ENCODE measurements at regions not wholly inside any gene's neighbourhood (a gene's known extent, or its start where the extent isn't known, plus 50 kb on each side); places are given as distances from the start of the nearest gene placed in this dataset.
"Not testable (repeated sequence)": the region's sequence is repeated elsewhere in the genome, so short reads cannot be mapped to it uniquely, and the experiment has no call there.

DNA sequence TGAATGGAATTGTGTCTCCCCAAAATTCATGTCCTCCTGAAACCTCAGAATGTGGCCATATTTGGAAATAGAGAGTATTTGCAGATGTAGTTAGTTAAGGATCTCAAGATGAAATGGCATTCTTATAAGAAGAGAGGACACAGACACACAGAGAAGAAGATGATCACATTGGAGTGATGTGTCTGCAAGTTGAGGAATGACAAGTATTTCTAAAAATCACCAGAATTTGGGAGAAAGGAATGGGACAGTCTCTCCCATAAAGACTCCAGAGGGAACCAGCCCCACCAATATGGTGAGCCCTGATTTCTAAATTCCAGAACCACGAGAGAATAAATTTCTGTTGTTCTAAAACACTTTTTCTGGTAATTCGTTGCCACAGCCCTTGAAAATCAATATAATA lies 166.3 kb downstream of the C1D start:
- H3K4me1 ChIP-seq (ENCODE audit: control insufficient read depth in 2 of 2, insufficient read depth in 2 of 2, low read length in 1 of 2), result peaks cover 2 to 3% of the 10 kb centered on the region in 2 donors
- no peaks in the 10 kb centered on the region for H3K27me3 ChIP-seq (ENCODE audit: control insufficient read depth in 1 of 2, insufficient read depth in 2 of 2, low read length in 2 of 2)
- no peak overlapping the region for H3K27ac ChIP-seq (ENCODE audit: low read depth in 2 of 2, low read length in 1 of 2)
- no peaks in the 10 kb centered on the region for H3K36me3 ChIP-seq (ENCODE audit: control insufficient read depth in 2 of 2, insufficient read depth in 2 of 2, low read length in 1 of 2)
- 68 to 77% methylated on average over 2 of the region's 2 CpGs for WGBS, 2 donors
- no peak overlapping the region for H3K4me3 ChIP-seq (ENCODE audit: low read depth in 1 of 2, low read length in 2 of 2)
- no peaks in the 10 kb centered on the region for H3K9me3 ChIP-seq (ENCODE audit: control insufficient read depth in 2 of 2, insufficient read depth in 1 of 2, low read depth in 1 of 2, low read length in 1 of 2)

- Histone ChIP-seq H3K4me1 (ENCODE audit: control insufficient read depth in 2 of 2, insufficient read depth in 2 of 2, low read length in 1 of 2) (peaks cover 2 to 3% of the 10 kb centered on the region in 2 donors), H3K27me3 (ENCODE audit: control insufficient read depth in 1 of 2, insufficient read depth in 2 of 2, low read length in 2 of 2) (no peaks in the 10 kb centered on the region), H3K27ac (ENCODE audit: low read depth in 2 of 2, low read length in 1 of 2) (no peak overlapping the region), H3K36me3 (ENCODE audit: control insufficient read depth in 2 of 2, insufficient read depth in 2 of 2, low read length in 1 of 2) (no peaks in the 10 kb centered on the region), H3K4me3 (ENCODE audit: low read depth in 1 of 2, low read length in 2 of 2) (no peak overlapping the region), H3K9me3 (ENCODE audit: control insufficient read depth in 2 of 2, insufficient read depth in 1 of 2, low read depth in 1 of 2, low read length in 1 of 2) (no peaks in the 10 kb centered on the region)
- WGBS, 2 donors, result 67 to 69% methylated on average over 4 of the region's 4 CpGs
Observed at GRCh38 chr2:67898595-67898994, 164.2 kb downstream of the C1D start.

DNA sequence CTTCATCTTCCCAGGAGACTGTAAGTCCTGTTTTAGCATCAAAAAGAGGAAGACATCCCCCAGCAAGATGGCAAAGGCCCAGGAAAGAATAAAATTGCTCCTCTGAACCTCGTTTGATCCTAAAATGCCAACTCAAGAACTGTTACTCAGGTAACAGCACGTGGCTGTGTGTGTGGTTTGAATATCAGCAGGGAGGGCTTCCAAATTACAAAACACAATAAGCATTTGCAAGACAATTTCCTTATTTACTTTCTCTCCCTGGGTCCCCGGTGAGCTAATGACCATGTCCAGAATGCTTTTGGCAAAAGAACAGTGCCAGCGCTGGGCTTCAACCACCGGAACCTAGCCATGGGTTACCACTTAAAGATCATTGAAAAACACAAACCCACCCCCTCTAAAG lies 163.6 kb downstream of the C1D start:
- Histone ChIP-seq H3K4me3 (ENCODE audit: low read depth in 1 of 2, low read length in 2 of 2) (no peak overlapping the region), H3K36me3 (ENCODE audit: control insufficient read depth in 2 of 2, insufficient read depth in 2 of 2, low read length in 1 of 2) (no peaks in the 10 kb centered on the region), H3K27ac (ENCODE audit: low read depth in 2 of 2, low read length in 1 of 2) (no peak overlapping the region), H3K27me3 (ENCODE audit: control insufficient read depth in 1 of 2, insufficient read depth in 2 of 2, low read length in 2 of 2) (no peaks in the 10 kb centered on the region), H3K9me3 (ENCODE audit: control insufficient read depth in 2 of 2, insufficient read depth in 1 of 2, low read depth in 1 of 2, low read length in 1 of 2) (no peaks in the 10 kb centered on the region), H3K4me1 (ENCODE audit: control insufficient read depth in 2 of 2, insufficient read depth in 2 of 2, low read length in 1 of 2) (peaks cover 0 to 2% of the 10 kb centered on the region in 2 donors)
- WGBS, 2 donors, result 43 to 52% methylated on average over 5 of the region's 5 CpGs

- H3K36me3 ChIP-seq (ENCODE audit: control insufficient read depth in 2 of 2, insufficient read depth in 2 of 2, low read length in 1 of 2), result no peaks in the 10 kb centered on the region
- no peak overlapping the region for H3K4me3 ChIP-seq (ENCODE audit: low read depth in 1 of 2, low read length in 2 of 2)
- H3K4me1 ChIP-seq (ENCODE audit: control insufficient read depth in 2 of 2, insufficient read depth in 2 of 2, low read length in 1 of 2), result no peaks in the 10 kb centered on the region
- no peaks in the 10 kb centered on the region for H3K9me3 ChIP-seq (ENCODE audit: control insufficient read depth in 2 of 2, insufficient read depth in 1 of 2, low read depth in 1 of 2, low read length in 1 of 2)
- H3K27me3 ChIP-seq (ENCODE audit: control insufficient read depth in 1 of 2, insufficient read depth in 2 of 2, low read length in 2 of 2), result no peaks in the 10 kb centered on the region
- 81 to 93% methylated on average over 1 of the region's 1 CpG for WGBS, 2 donors
- no peak overlapping the region for H3K27ac ChIP-seq (ENCODE audit: low read depth in 2 of 2, low read length in 1 of 2)
Observed at GRCh38 chr2:67900826-67901225, 162.0 kb downstream of the C1D start.

DNA sequence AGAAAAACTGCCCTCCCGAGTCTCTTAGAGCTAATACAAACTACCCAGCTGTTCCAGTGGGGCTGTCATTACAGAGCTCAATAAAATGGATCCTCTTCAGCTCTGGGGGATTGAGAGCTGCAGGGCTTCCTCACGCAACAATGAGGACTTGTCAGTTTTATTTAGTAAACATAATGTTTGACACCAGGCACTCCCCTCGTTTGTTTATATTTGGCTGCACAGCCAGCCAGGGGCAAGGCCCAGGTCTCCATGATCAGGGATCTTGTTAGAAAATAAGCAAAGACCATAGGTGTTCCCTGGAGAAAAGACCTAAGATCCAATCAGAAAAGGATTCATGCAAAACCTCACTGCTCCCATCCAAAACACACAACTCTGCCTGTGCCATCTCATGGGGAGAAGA lies 158.2 kb downstream of the C1D start:
- no peak overlapping the region for H3K4me3 ChIP-seq (ENCODE audit: low read depth in 1 of 2, low read length in 2 of 2)
- H3K9me3 ChIP-seq (ENCODE audit: control insufficient read depth in 2 of 2, insufficient read depth in 1 of 2, low read depth in 1 of 2, low read length in 1 of 2), result no peaks in the 10 kb centered on the region
- H3K4me1 ChIP-seq (ENCODE audit: control insufficient read depth in 2 of 2, insufficient read depth in 2 of 2, low read length in 1 of 2), result no peaks in the 10 kb centered on the region
- H3K36me3 ChIP-seq (ENCODE audit: control insufficient read depth in 2 of 2, insufficient read depth in 2 of 2, low read length in 1 of 2), result no peaks in the 10 kb centered on the region
- H3K27ac ChIP-seq (ENCODE audit: low read depth in 2 of 2, low read length in 1 of 2), result no peak overlapping the region
- WGBS, 2 donors, result 62% methylated on average over 3 of the region's 3 CpGs
- no peaks in the 10 kb centered on the region for H3K27me3 ChIP-seq (ENCODE audit: control insufficient read depth in 1 of 2, insufficient read depth in 2 of 2, low read length in 2 of 2)

GRCh38 chr2:67904966-67905365 lies 157.8 kb downstream of the C1D start:
- Histone ChIP-seq H3K27ac (ENCODE audit: low read depth in 2 of 2, low read length in 1 of 2) (no peak overlapping the region), H3K27me3 (ENCODE audit: control insufficient read depth in 1 of 2, insufficient read depth in 2 of 2, low read length in 2 of 2) (no peaks in the 10 kb centered on the region), H3K4me1 (ENCODE audit: control insufficient read depth in 2 of 2, insufficient read depth in 2 of 2, low read length in 1 of 2) (no peaks in the 10 kb centered on the region), H3K9me3 (ENCODE audit: control insufficient read depth in 2 of 2, insufficient read depth in 1 of 2, low read depth in 1 of 2, low read length in 1 of 2) (no peaks in the 10 kb centered on the region), H3K4me3 (ENCODE audit: low read depth in 1 of 2, low read length in 2 of 2) (no peak overlapping the region), H3K36me3 (ENCODE audit: control insufficient read depth in 2 of 2, insufficient read depth in 2 of 2, low read length in 1 of 2) (no peaks in the 10 kb centered on the region)
- WGBS, 2 donors, result 72 to 76% methylated on average over 4 of the region's 4 CpGs

DNA sequence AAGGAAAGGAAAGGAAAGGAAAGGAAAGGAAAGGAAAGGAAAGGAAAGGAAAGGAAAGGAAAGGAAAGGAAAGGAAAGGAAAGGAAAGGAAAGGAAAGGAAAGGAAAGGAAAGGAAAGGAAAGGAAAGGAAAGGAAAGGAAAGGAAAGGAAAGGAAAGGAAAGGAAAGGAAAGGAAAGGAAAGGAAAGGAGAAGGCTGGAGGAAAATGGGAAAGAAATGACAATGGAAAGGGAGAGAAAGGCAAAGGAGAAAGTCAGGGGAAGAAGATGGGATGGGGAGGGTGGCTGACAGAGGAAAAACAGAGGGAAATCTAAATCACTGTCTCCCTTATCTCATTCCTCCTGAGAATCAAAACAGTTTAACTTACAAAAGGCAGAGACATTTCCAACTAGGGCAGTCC lies 156.3 kb downstream of the C1D start:
- H3K4me3 ChIP-seq (ENCODE audit: low read depth in 1 of 2, low read length in 2 of 2); H3K4me1 ChIP-seq (ENCODE audit: control insufficient read depth in 2 of 2, insufficient read depth in 2 of 2, low read length in 1 of 2); H3K27me3 ChIP-seq (ENCODE audit: control insufficient read depth in 1 of 2, insufficient read depth in 2 of 2, low read length in 2 of 2); H3K36me3 ChIP-seq (ENCODE audit: control insufficient read depth in 2 of 2, insufficient read depth in 2 of 2, low read length in 1 of 2); H3K9me3 ChIP-seq (ENCODE audit: control insufficient read depth in 2 of 2, insufficient read depth in 1 of 2, low read depth in 1 of 2, low read length in 1 of 2); H3K27ac ChIP-seq (ENCODE audit: low read depth in 2 of 2, low read length in 1 of 2): not testable (repeated sequence)

GRCh38 chr2:67917332-67918054 lies 145.3 kb downstream of the C1D start:
- 79 to 86% methylated on average over 2 of the region's 2 CpGs for WGBS, 2 donors
- Histone ChIP-seq H3K4me1 (ENCODE audit: control insufficient read depth in 2 of 2, insufficient read depth in 2 of 2, low read length in 1 of 2) (no peaks in the 10 kb centered on the region), H3K9me3 (ENCODE audit: control insufficient read depth in 2 of 2, insufficient read depth in 1 of 2, low read depth in 1 of 2, low read length in 1 of 2) (no peaks in the 10 kb centered on the region), H3K27ac (ENCODE audit: low read depth in 2 of 2, low read length in 1 of 2) (no peak overlapping the region), H3K36me3 (ENCODE audit: control insufficient read depth in 2 of 2, insufficient read depth in 2 of 2, low read length in 1 of 2) (no peaks in the 10 kb centered on the region), H3K4me3 (ENCODE audit: low read depth in 1 of 2, low read length in 2 of 2) (no peak overlapping the region), H3K27me3 (ENCODE audit: control insufficient read depth in 1 of 2, insufficient read depth in 2 of 2, low read length in 2 of 2) (no peaks in the 10 kb centered on the region)

- WGBS, 2 donors, result 68 to 79% methylated on average over 3 of the region's 3 CpGs
- no peaks in the 10 kb centered on the region for H3K9me3 ChIP-seq (ENCODE audit: control insufficient read depth in 2 of 2, insufficient read depth in 1 of 2, low read depth in 1 of 2, low read length in 1 of 2)
- H3K4me3 ChIP-seq (ENCODE audit: low read depth in 1 of 2, low read length in 2 of 2), result no peak overlapping the region
- no peaks in the 10 kb centered on the region for H3K36me3 ChIP-seq (ENCODE audit: control insufficient read depth in 2 of 2, insufficient read depth in 2 of 2, low read length in 1 of 2)
- H3K27ac ChIP-seq (ENCODE audit: low read depth in 2 of 2, low read length in 1 of 2), result no peak overlapping the region
- H3K4me1 ChIP-seq (ENCODE audit: control insufficient read depth in 2 of 2, insufficient read depth in 2 of 2, low read length in 1 of 2), result no peaks in the 10 kb centered on the region
- no peaks in the 10 kb centered on the region for H3K27me3 ChIP-seq (ENCODE audit: control insufficient read depth in 1 of 2, insufficient read depth in 2 of 2, low read length in 2 of 2)
Observed at GRCh38 chr2:67918471-67918870, 144.3 kb downstream of the C1D start.

GRCh38 chr2:67919490-67919889 lies 143.3 kb downstream of the C1D start:
- H3K4me1 ChIP-seq (ENCODE audit: control insufficient read depth in 2 of 2, insufficient read depth in 2 of 2, low read length in 1 of 2), result no peaks in the 10 kb centered on the region
- no peak overlapping the region for H3K27ac ChIP-seq (ENCODE audit: low read depth in 2 of 2, low read length in 1 of 2)
- no peaks in the 10 kb centered on the region for H3K9me3 ChIP-seq (ENCODE audit: control insufficient read depth in 2 of 2, insufficient read depth in 1 of 2, low read depth in 1 of 2, low read length in 1 of 2)
- no peaks in the 10 kb centered on the region for H3K27me3 ChIP-seq (ENCODE audit: control insufficient read depth in 1 of 2, insufficient read depth in 2 of 2, low read length in 2 of 2)
- H3K36me3 ChIP-seq (ENCODE audit: control insufficient read depth in 2 of 2, insufficient read depth in 2 of 2, low read length in 1 of 2), result no peaks in the 10 kb centered on the region
- WGBS, 2 donors, result 60 to 89% methylated on average over 1 of the region's 1 CpG
- no peak overlapping the region for H3K4me3 ChIP-seq (ENCODE audit: low read depth in 1 of 2, low read length in 2 of 2)

Measured in esophagus (tissue), 2 donors.